Sigmoid colon (tissue), 6 donors: ENCODE measurements at regions not wholly inside any gene's neighbourhood (a gene's known extent, or its start where the extent isn't known, plus 50 kb on each side); places are given as distances from the start of the nearest gene placed in this dataset.
"Not testable (repeated sequence)": the region's sequence is repeated elsewhere in the genome, so short reads cannot be mapped to it uniquely, and the experiment has no call there.

Experiments
- DNase-seq: peaks from one replicate; pipeline ENCODE4 v3.0.0-alpha.2; 2019
- H3K27ac ChIP-seq, 4 donors: fragments of 200-600 bp; sonication (generic); one replicate each; pipeline ENCODE4 v1.5.1; 2016 to 2019; ENCODE audit warnings: mild to moderate bottlenecking in 1 of 4
- H3K27me3 ChIP-seq, 3 donors: fragments of 200-600 bp; sonication (generic); one replicate each; pipeline ENCODE4 v1.5.1; 2019; ENCODE audit warnings: mild to moderate bottlenecking in 1 of 3
- H3K36me3 ChIP-seq, 4 donors: fragments of 200-600 bp; sonication (generic); one replicate each; pipeline ENCODE4 v1.5.1; 2016 to 2019
- H3K4me1 ChIP-seq, 4 donors: fragments of 200-600 bp; sonication (generic); one replicate each; pipeline ENCODE4 v1.5.1; 2017 to 2019
- H3K4me3 ChIP-seq, 4 donors: fragments of 200-600 bp; sonication (generic); one replicate each; pipeline ENCODE4 v1.5.1; 2017 to 2019; ENCODE audit warnings: mild to moderate bottlenecking in 2 of 4, moderate library complexity in 1 of 4
- H3K9me3 ChIP-seq, 4 donors: fragments of 200-600 bp in 3 of 4; sonication (generic) in 3 of 4; one replicate each; pipeline versions ENCODE4 v1.5.1 to v1.6.1; 2013 to 2019
- CTCF ChIP-seq, 4 experiments: fragments of 450-650 bp in 3 of 4; fragments of 200-600 bp in 1 of 4; IDR thresholded peaks; one replicate each; pipeline ENCODE4 v1.5.1; 2016 to 2019; ENCODE audit warnings: antibody characterized with exemption in 4 of 4, mild to moderate bottlenecking in 3 of 4, moderate library complexity in 2 of 4
- EP300 ChIP-seq, 4 donors: sonication (generic); formaldehyde crosslinking; IDR thresholded peaks; one replicate each; pipeline ENCODE4 v1.6.1; 2017; ENCODE audit warnings: antibody characterized with exemption in 4 of 4
- POLR2A ChIP-seq, 2 donors: fragments of 450-650 bp; IDR thresholded peaks; one replicate each; pipeline ENCODE4 v1.6.1; 2016; ENCODE audit warnings: antibody characterized with exemption in 2 of 2, mild to moderate bottlenecking in 2 of 2, moderate library complexity in 2 of 2
- POLR2AphosphoS5 ChIP-seq, 4 donors: sonication (generic); formaldehyde crosslinking; IDR thresholded peaks; one replicate each; pipeline ENCODE4 v1.6.1; 2017; ENCODE audit warnings: antibody characterized with exemption in 4 of 4
- WGBS, 2 donors: extraction: QIAGEN DNeasy Blood & Tissue Kit; methylation state at CpG; one replicate each; pipeline ENCODE4 v1.1.7; 2013; 5-methylcytosine and 5-hydroxymethylcytosine counted together
- intact Hi-C: fragments of 100-400 bp; cut with DNase I; formaldehyde crosslinking; loops from one replicate; pipeline ENCODE4 v1.15.1; 2023
- donor health status: healthy with polysubstance abuse.
- donor health status: healthy.

- H3K4me3 ChIP-seq = no peak overlapping the region
- H3K4me1 ChIP-seq = peaks cover 0 to 7% (median 6%) of the 10 kb centered on the region in 4 donors
- no peaks in the 10 kb centered on the region for H3K9me3 ChIP-seq
- no peaks in the 10 kb centered on the region for H3K36me3 ChIP-seq
- no peak overlapping the region for H3K27ac ChIP-seq
- WGBS, 2 donors = 78 to 82% methylated on average over 4 of the region's 4 CpGs
- TF ChIP-seq POLR2A (IDR thresholded peaks at IDR 0.05) (no peak), EP300 (IDR thresholded peaks at IDR 0.05) (no peak), CTCF (IDR thresholded peaks at IDR 0.05) (no peak), POLR2AphosphoS5 (IDR thresholded peaks at IDR 0.05) (no peak)
- intact Hi-C loops = no loop called here
- no peak for DNase-seq
- H3K27me3 ChIP-seq = no peaks in the 10 kb centered on the region
These were observed 70.1 kb upstream of the IPO5 start for GRCh38 chr13:97883396-97883795.

- Histone ChIP-seq H3K36me3 (no peaks in the 10 kb centered on the region), H3K27me3 (no peaks in the 10 kb centered on the region), H3K9me3 (no peaks in the 10 kb centered on the region), H3K4me1 (peaks cover 0 to 6% (median 1%) of the 10 kb centered on the region in 4 donors), H3K27ac (no peak overlapping the region), H3K4me3 (no peak overlapping the region)
- DNase-seq = no peak
- WGBS, 2 donors = 76 to 86% methylated on average over 9 of the region's 9 CpGs
- no peak for TF ChIP-seq CTCF (IDR thresholded peaks at IDR 0.05)
- TF ChIP-seq POLR2A (IDR thresholded peaks at IDR 0.05) = no peak
- TF ChIP-seq EP300 (IDR thresholded peaks at IDR 0.05) = no peak
- TF ChIP-seq POLR2AphosphoS5 (IDR thresholded peaks at IDR 0.05) = no peak
- intact Hi-C loops = no loop called here
These were observed 68.6 kb upstream of the IPO5 start for GRCh38 chr13:97884707-97885468.

- H3K27me3 ChIP-seq = no peaks in the 10 kb centered on the region
- H3K9me3 ChIP-seq = no peaks in the 10 kb centered on the region
- H3K4me1 ChIP-seq = no peaks in the 10 kb centered on the region
- 94% methylated on average over 2 of the region's 2 CpGs for WGBS, 2 donors
- intact Hi-C loops = no loop called here
- H3K4me3 ChIP-seq = no peak overlapping the region
- TF ChIP-seq POLR2A (IDR thresholded peaks at IDR 0.05) (no peak), CTCF (IDR thresholded peaks at IDR 0.05) (no peak), EP300 (IDR thresholded peaks at IDR 0.05) (no peak), POLR2AphosphoS5 (IDR thresholded peaks at IDR 0.05) (no peak)
- H3K27ac ChIP-seq = no peak overlapping the region
- H3K36me3 ChIP-seq = no peaks in the 10 kb centered on the region
- DNase-seq = no peak
These were observed 67.8 kb upstream of the IPO5 start for GRCh38 chr13:97885641-97886040.

DNA sequence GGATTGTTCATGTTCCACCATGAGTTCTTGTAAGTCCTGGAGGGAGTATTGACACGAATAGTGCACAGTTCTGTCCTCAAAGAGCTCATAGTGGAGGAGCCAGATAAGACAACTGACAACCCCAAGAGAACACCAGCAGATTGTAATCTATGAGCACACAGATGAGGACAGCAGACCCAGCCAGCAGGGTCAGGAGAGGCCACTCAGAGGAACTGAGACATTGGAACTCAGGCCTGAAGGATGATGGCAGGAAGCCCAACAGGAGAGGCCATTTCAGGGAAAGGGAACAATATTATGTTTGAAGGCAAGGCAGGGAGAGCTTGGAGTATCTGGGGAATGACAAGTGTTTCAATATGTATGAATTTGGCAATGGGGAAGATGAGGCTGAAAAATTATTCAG, 63.7 kb upstream of the IPO5 start:
- no peak overlapping the region for H3K4me3 ChIP-seq
- no peak for DNase-seq
- 64 to 67% methylated on average over 1 of the region's 1 CpG for WGBS, 2 donors
- H3K27ac ChIP-seq = no peak overlapping the region
- no peaks in the 10 kb centered on the region for H3K27me3 ChIP-seq
- no peaks in the 10 kb centered on the region for H3K9me3 ChIP-seq
- no peaks in the 10 kb centered on the region for H3K36me3 ChIP-seq
- peaks cover 0 to 8% (median 0%) of the 10 kb centered on the region in 4 donors for H3K4me1 ChIP-seq
- no peak for TF ChIP-seq CTCF (IDR thresholded peaks at IDR 0.05)
- TF ChIP-seq POLR2AphosphoS5 (IDR thresholded peaks at IDR 0.05) = no peak
- TF ChIP-seq POLR2A (IDR thresholded peaks at IDR 0.05) = no peak
- TF ChIP-seq EP300 (IDR thresholded peaks at IDR 0.05) = no peak
- intact Hi-C loops = no loop called here

DNA sequence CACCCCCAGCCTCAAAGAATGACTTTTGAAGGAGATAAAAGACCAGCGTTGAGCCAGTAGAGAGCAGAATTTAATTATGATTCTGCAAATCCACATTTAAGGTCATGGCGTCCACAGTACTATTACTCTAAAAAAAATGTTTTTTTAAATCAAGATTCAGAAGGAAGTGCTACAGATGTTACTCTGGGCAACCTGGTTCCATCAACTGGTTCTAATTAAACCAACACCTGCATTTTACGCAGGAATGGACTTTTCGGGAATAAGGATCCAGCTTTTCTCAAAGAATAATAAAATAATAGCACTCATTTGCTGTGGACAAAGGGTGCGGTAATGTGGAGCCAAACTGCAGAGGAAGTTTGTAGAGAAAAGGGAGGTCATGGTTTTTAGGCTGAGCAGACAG, 62.9 kb upstream of the IPO5 start:
- H3K4me1 ChIP-seq = peaks cover 0 to 8% (median 0%) of the 10 kb centered on the region in 4 donors
- no peaks in the 10 kb centered on the region for H3K27me3 ChIP-seq
- 93 to 94% methylated on average over 5 of the region's 5 CpGs for WGBS, 2 donors
- H3K9me3 ChIP-seq = no peaks in the 10 kb centered on the region
- no peak overlapping the region for H3K27ac ChIP-seq
- no peak for TF ChIP-seq CTCF (IDR thresholded peaks at IDR 0.05)
- TF ChIP-seq POLR2A (IDR thresholded peaks at IDR 0.05) = no peak
- TF ChIP-seq EP300 (IDR thresholded peaks at IDR 0.05) = no peak
- no peak for TF ChIP-seq POLR2AphosphoS5 (IDR thresholded peaks at IDR 0.05)
- no peak overlapping the region for H3K4me3 ChIP-seq
- no peaks in the 10 kb centered on the region for H3K36me3 ChIP-seq
- no peak for DNase-seq
- intact Hi-C loops = no loop called here

GRCh38 chr13:97891964-97892363, 61.5 kb upstream of the IPO5 start:
- 90 to 91% methylated on average over 8 of the region's 8 CpGs for WGBS, 2 donors
- H3K27ac ChIP-seq, H3K27me3 ChIP-seq, H3K9me3 ChIP-seq, H3K4me3 ChIP-seq, H3K36me3 ChIP-seq, intact Hi-C loops, DNase-seq: not testable (repeated sequence)
- H3K4me1 ChIP-seq = peaks cover 0 to 10% (median 0%) of the 10 kb centered on the region in 4 donors
